SK-N-SH treated with all-trans-retinoic acid at 6 μM for 48 hours (cell line): ENCODE measurements at regions not wholly inside any gene's neighbourhood (a gene's known extent, or its start where the extent isn't known, plus 50 kb on each side); places are given as distances from the start of the nearest gene placed in this dataset.

Experiments
- ATAC-seq: fragments of 200-7000 bp; cut with Tn5 transposase; 3 replicates; pipeline ENCODE4 v1.9.1; 2020; ENCODE audit warnings: mild to moderate bottlenecking, moderate library complexity
- ARNTL ChIP-seq: fragments of 450-650 bp; formaldehyde crosslinking; IDR thresholded peaks from 2 replicates; pipeline ENCODE4 v1.5.0; 2020; ENCODE audit warnings: low read depth, mild to moderate bottlenecking, moderate library complexity, borderline replicate concordance
- BACH2 ChIP-seq: fragments of 250-450 bp; sonication (Bioruptor Pico); IDR thresholded peaks from 2 replicates; pipeline ENCODE4 v1.9.0; 2021; ENCODE audit warnings: mild to moderate bottlenecking, borderline replicate concordance
- CSDC2 ChIP-seq: fragments of 250-450 bp; sonication (Bioruptor Pico); IDR thresholded peaks from 2 replicates; pipeline ENCODE4 v1.5.0; 2020; ENCODE audit warnings: mild to moderate bottlenecking, moderate library complexity
- ISL1 ChIP-seq: fragments of 250-450 bp; sonication (Bioruptor Pico); IDR thresholded peaks from 2 replicates; pipeline ENCODE4 v2.1.2; 2022; ENCODE audit warnings: mild to moderate bottlenecking, moderate library complexity
- OSR1 ChIP-seq: fragments of 250-450 bp; sonication (Bioruptor Pico); IDR thresholded peaks from 2 replicates; pipeline ENCODE4 v1.8.0; 2022; ENCODE audit warnings: moderate library complexity, mild to moderate bottlenecking, inconsistent platforms
- PPARA ChIP-seq: fragments of 250-450 bp; sonication (Bioruptor Pico); IDR thresholded peaks from 2 replicates; pipeline ENCODE4 v1.5.0; 2020; ENCODE audit warnings: mild to moderate bottlenecking, borderline replicate concordance
- RARB ChIP-seq: fragments of 250-450 bp; sonication (Bioruptor Pico); IDR thresholded peaks from 2 replicates; pipeline ENCODE4 v1.8.0; 2021; ENCODE audit warnings: mild to moderate bottlenecking, moderate library complexity
- SNAI2 ChIP-seq: fragments of 250-450 bp; sonication (Bioruptor Pico); IDR thresholded peaks from 2 replicates; pipeline ENCODE4 v1.5.0; 2020; ENCODE audit warnings: mild to moderate bottlenecking, moderate library complexity
- TCF4 ChIP-seq: fragments of 250-450 bp; sonication (Bioruptor Pico); IDR thresholded peaks from 2 replicates; pipeline ENCODE4 v1.8.0; 2021; ENCODE audit warnings: mild to moderate bottlenecking, moderate library complexity, borderline replicate concordance
- TOX ChIP-seq: fragments of 250-450 bp; sonication (Bioruptor Pico); IDR thresholded peaks from 2 replicates; pipeline ENCODE4 v1.8.0; 2021; ENCODE audit warnings: mild to moderate bottlenecking, moderate library complexity, borderline replicate concordance
- ZC3H10 ChIP-seq: fragments of 250-450 bp; sonication (Bioruptor Pico); IDR thresholded peaks from 2 replicates; pipeline ENCODE4 v1.5.1; 2021; ENCODE audit warnings: mild to moderate bottlenecking, moderate library complexity
- ZFP30 ChIP-seq: fragments of 450-650 bp; formaldehyde crosslinking; IDR thresholded peaks from 2 replicates; pipeline ENCODE4 v1.5.0; 2022; ENCODE audit warnings: mild to moderate bottlenecking, moderate library complexity
- ZNF565 ChIP-seq: fragments of 450-650 bp; formaldehyde crosslinking; conservative IDR thresholded peaks from 2 replicates; pipeline ENCODE4 v1.5.0; 2020; ENCODE audit warnings: low read depth, mild to moderate bottlenecking, moderate library complexity
- ZNF70 ChIP-seq: fragments of 450-650 bp; formaldehyde crosslinking; IDR thresholded peaks from 2 replicates; pipeline ENCODE4 v1.5.0; 2020; ENCODE audit warnings: mild to moderate bottlenecking, moderate library complexity
- ZNF8 ChIP-seq: fragments of 450-650 bp; formaldehyde crosslinking; IDR thresholded peaks from 2 replicates; pipeline ENCODE4 v1.5.0; 2020; ENCODE audit warnings: mild to moderate bottlenecking, moderate library complexity
- TF ChIP-seq, protein P1 (sequence below): fragments of 250-450 bp; sonication (Bioruptor Pico); IDR thresholded peaks from 2 replicates; pipeline ENCODE4 v1.5.0; 2020; ENCODE audit warnings: mild to moderate bottlenecking, moderate library complexity
- TF ChIP-seq, protein P2 (sequence below): fragments of 250-450 bp; sonication (Bioruptor Pico); IDR thresholded peaks from 2 replicates; pipeline ENCODE4 v1.8.0; 2021; ENCODE audit warnings: low read depth, mild to moderate bottlenecking, moderate library complexity, borderline replicate concordance
- TF ChIP-seq, protein P3 (sequence below): fragments of 250-450 bp; sonication (Bioruptor Pico); IDR thresholded peaks from 2 replicates; pipeline ENCODE4 v1.5.1; 2020; ENCODE audit warnings: low read depth, mild to moderate bottlenecking, moderate library complexity
- TF ChIP-seq, protein P4 (sequence below): fragments of 250-450 bp; sonication (Bioruptor Pico); IDR thresholded peaks from 2 replicates; pipeline ENCODE4 v1.5.1; 2021; ENCODE audit warnings: mild to moderate bottlenecking, moderate library complexity

DNA sequence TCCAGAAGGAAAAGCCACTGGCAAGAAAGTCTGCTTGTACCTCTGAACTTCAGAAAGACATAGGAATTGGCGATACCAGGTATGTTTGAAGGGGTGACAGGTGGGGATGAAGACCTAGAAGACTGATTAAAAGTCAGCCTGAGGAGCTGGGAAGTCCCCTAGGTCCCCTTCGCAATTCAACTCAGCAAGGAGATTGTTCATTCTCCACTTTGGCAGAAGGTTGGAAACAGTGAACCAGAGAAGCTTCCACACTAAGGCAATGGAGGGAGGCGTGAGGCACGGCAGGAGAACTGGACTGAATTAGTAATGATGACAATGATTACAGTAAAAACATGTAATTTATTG, 240.3 kb upstream of the TMPO start (continued):
- TF ChIP-seq, protein P1, sequence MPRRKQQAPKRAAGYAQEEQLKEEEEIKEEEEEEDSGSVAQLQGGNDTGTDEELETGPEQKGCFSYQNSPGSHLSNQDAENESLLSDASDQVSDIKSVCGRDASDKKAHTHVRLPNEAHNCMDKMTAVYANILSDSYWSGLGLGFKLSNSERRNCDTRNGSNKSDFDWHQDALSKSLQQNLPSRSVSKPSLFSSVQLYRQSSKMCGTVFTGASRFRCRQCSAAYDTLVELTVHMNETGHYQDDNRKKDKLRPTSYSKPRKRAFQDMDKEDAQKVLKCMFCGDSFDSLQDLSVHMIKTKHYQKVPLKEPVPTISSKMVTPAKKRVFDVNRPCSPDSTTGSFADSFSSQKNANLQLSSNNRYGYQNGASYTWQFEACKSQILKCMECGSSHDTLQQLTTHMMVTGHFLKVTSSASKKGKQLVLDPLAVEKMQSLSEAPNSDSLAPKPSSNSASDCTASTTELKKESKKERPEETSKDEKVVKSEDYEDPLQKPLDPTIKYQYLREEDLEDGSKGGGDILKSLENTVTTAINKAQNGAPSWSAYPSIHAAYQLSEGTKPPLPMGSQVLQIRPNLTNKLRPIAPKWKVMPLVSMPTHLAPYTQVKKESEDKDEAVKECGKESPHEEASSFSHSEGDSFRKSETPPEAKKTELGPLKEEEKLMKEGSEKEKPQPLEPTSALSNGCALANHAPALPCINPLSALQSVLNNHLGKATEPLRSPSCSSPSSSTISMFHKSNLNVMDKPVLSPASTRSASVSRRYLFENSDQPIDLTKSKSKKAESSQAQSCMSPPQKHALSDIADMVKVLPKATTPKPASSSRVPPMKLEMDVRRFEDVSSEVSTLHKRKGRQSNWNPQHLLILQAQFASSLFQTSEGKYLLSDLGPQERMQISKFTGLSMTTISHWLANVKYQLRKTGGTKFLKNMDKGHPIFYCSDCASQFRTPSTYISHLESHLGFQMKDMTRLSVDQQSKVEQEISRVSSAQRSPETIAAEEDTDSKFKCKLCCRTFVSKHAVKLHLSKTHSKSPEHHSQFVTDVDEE = no peak
- no peak for TF ChIP-seq ARNTL (CRISPR knock-in tag)

DNA sequence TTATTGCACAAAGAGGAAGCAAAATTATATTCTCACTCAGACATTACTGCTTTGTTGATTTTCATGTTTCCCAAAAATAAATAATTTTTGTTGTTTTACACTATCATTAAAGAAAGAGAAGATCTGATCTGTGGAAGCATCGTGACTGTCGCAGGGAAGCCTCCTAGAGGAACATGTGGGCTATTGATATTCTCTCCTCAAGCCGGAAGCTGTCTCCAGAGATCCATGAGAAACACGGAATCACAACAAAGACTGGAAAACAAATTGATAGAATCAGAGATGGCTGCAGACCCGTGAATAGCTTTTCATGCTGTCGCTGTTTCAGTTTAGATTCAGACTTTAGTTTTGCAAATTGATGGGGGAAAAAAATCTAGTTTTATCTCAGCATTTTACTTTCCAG, 235.2 kb upstream of the TMPO start:
- no peak for ATAC-seq
- TF ChIP-seq RARB (CRISPR knock-in tag) = no peak
- TF ChIP-seq, protein P2, sequence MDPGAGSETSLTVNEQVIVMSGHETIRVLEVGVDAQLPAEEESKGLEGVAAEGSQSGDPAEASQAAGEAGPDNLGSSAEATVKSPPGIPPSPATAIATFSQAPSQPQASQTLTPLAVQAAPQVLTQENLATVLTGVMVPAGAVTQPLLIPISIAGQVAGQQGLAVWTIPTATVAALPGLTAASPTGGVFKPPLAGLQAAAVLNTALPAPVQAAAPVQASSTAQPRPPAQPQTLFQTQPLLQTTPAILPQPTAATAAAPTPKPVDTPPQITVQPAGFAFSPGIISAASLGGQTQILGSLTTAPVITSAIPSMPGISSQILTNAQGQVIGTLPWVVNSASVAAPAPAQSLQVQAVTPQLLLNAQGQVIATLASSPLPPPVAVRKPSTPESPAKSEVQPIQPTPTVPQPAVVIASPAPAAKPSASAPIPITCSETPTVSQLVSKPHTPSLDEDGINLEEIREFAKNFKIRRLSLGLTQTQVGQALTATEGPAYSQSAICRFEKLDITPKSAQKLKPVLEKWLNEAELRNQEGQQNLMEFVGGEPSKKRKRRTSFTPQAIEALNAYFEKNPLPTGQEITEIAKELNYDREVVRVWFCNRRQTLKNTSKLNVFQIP = no peak
- no peak for TF ChIP-seq ZNF8
- TF ChIP-seq SNAI2 (CRISPR knock-in tag) = no peak
- TF ChIP-seq ZC3H10 = no peak
- TF ChIP-seq BACH2 (CRISPR knock-in tag) = no peak
- TF ChIP-seq, protein P1 = no peak
- TF ChIP-seq, protein P3, sequence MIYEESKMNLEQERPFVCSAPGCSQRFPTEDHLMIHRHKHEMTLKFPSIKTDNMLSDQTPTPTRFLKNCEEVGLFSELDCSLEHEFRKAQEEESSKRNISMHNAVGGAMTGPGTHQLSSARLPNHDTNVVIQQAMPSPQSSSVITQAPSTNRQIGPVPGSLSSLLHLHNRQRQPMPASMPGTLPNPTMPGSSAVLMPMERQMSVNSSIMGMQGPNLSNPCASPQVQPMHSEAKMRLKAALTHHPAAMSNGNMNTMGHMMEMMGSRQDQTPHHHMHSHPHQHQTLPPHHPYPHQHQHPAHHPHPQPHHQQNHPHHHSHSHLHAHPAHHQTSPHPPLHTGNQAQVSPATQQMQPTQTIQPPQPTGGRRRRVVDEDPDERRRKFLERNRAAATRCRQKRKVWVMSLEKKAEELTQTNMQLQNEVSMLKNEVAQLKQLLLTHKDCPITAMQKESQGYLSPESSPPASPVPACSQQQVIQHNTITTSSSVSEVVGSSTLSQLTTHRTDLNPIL (CRISPR knock-in tag) = no peak
- TF ChIP-seq, protein P4, sequence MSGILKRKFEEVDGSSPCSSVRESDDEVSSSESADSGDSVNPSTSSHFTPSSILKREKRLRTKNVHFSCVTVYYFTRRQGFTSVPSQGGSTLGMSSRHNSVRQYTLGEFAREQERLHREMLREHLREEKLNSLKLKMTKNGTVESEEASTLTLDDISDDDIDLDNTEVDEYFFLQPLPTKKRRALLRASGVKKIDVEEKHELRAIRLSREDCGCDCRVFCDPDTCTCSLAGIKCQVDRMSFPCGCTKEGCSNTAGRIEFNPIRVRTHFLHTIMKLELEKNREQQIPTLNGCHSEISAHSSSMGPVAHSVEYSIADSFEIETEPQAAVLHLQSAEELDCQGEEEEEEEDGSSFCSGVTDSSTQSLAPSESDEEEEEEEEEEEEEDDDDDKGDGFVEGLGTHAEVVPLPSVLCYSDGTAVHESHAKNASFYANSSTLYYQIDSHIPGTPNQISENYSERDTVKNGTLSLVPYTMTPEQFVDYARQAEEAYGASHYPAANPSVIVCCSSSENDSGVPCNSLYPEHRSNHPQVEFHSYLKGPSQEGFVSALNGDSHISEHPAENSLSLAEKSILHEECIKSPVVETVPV (CRISPR knock-in tag) = no peak
- no peak for TF ChIP-seq ZNF70 (CRISPR knock-in tag)
- TF ChIP-seq CSDC2 (CRISPR knock-in tag) = no peak

DNA sequence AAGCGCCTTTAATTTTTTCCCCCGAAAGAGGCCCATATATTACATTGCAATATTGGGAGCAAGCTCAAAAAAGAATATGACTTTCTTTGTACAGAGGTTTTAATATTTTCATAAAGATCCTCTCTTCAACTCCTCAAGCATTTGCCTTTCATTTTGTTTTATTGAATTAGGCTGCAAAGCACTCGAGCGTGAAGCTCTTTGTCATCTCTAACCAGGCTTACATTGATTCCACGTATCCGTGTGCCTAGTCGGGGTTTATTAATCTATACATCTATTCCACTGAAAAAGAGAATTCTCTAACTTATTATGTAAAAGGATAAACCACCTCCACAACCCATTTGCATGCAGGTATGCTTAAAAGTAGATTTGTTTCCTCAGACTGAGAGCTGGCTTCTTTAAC, 234.8 kb upstream of the TMPO start:
- ATAC-seq = no peak
- TF ChIP-seq, protein P4 (CRISPR knock-in tag) = no peak
- TF ChIP-seq ZNF565 (CRISPR knock-in tag) = no peak
- TF ChIP-seq PPARA (CRISPR knock-in tag) = no peak
- no peak for TF ChIP-seq SNAI2 (CRISPR knock-in tag)
- no peak for TF ChIP-seq ZNF70 (CRISPR knock-in tag)
- TF ChIP-seq ZFP30 (CRISPR knock-in tag) = no peak
- TF ChIP-seq TCF4 (CRISPR knock-in tag) = no peak
- TF ChIP-seq BACH2 (CRISPR knock-in tag) = no peak
- TF ChIP-seq, protein P3 (CRISPR knock-in tag) = no peak
- TF ChIP-seq ISL1 (CRISPR knock-in tag) = no peak
- no peak for TF ChIP-seq ZNF8
- TF ChIP-seq, protein P1 = no peak
- no peak for TF ChIP-seq ZC3H10
- TF ChIP-seq TOX (CRISPR knock-in tag) = no peak
- TF ChIP-seq, protein P2 = no peak
- TF ChIP-seq OSR1 (CRISPR knock-in tag) = no peak
